ENCODE measurements at regions not wholly inside any gene's neighbourhood (a gene's known extent, or its start where the extent isn't known, plus 50 kb on each side); places are given as distances from the start of the nearest gene placed in this dataset.

DNA sequence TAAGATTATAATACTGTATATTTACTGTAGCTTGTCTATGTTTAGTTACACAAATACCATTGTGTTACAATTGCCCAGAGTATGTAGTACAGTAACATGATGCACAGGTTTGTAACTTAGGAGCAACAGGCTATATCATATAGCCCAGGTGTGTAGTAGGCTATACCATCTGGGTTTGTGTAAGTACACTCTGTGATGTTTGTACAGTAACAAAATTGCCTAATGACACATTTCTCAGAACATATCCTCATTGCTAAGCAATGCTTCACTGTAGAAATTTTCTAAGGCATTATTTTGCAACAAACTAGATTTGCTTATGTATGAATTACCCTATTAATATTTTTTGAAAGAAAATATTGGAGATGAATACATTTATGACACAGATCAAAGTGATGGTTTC, 1390.9 kb downstream of the C4orf33 start:
- ATAC-seq = no peak

DNA sequence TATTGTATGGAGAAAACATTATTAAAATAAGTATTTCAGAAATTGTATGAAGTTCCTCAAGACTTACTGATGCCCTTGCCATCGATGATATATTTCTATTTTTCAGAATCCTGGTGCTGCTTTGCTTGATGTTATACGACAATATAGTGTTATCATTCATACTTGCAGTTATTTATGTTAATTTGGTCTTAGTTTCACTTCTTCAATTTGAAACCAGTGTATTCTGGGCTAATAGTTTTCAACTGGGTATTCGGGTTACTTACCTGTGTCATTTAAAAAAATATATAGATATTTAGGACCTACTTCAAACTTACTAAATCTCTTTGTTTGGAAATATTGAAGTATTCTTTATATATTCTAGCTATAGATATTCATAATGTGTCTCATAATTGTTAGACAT, 1414.7 kb downstream of the C4orf33 start:
- DNase-seq = no peak
- no peak for ATAC-seq

More for the DNA sequence above, 1390.9 kb downstream of the C4orf33 start:
- no peak for DNase-seq

DNA sequence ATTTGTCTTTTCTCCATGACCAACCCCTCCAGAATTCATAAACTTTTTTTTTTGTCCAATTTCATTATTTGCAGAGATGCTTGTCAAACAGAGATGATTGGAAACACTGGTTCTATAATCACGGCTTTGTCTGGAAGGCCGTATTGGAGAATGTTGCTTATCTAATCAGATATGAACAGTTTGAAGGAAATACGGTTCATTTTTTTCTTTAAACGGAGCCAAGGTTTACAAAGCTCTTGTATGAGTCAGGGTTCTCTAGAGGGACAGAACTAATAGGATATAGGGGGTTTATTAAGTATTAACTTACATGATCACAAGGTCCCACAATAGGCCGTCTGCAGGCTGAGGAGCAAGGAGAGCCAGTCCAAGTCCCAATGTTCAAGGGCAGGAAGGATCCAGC, 1415.8 kb downstream of the C4orf33 start:
- ATAC-seq (no peak), DNase-seq (no peak)

DNA sequence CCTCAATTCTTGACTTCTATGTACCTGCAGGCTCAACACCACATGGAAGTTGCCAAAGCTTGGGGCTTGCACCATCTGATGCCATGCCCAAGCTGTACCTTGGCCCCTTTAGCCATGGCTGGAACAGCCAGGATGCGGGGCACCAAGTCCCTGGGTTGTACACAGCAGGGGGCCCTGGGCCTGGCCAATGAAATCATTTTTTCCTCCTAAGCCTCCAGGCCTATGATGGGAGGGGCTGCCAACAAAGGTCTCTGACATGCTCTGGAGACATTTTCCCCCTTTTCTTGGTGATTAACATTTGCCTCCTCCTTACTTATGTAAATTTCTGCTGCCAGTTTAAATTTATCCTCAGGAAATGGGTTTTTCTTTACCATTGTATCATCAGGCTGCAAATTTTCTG, 1428.1 kb downstream of the C4orf33 start:
- no peak for DNase-seq
- ATAC-seq = no peak

DNA sequence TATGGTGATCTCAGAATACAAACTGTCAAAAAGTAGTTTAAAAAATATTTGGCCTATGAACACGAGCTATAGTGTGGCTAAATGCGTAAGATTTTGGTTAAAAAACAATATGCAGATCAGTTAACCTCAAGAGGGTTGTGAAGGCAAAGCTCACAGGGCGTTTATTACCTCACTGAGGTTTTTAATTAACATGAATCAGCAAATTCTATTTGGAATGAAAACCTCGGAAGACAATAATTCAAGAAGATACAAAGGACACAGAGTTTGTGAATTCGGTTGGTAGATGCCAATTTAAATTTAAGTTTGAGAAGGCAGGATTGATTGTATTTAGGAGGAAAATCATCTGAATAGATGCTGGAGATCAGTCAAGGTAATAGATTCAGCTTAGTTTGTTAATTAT, 1434.6 kb downstream of the C4orf33 start:
- no peak for ATAC-seq
- DNase-seq = no peak

DNA sequence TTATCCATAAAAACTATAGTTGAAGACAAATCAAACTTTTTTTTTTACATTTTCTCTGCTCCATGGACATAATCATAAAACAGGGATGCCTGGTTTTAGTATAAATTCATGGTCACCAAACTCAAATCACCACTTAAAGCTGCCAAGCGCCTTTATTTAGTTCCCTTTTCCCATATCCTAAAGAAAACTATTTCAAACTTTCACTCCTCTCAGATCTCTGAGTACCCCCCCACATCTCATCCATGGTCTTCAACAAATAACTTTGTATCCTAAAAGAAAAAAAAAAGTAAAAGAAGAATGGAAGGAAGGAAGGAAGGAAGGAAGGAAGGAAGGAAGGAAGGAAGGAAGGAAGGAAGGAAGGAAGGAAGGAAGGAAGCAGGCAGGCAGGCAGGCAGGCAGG, 1438.7 kb downstream of the C4orf33 start:
- DNase-seq = no peak
- no peak for ATAC-seq

DNA sequence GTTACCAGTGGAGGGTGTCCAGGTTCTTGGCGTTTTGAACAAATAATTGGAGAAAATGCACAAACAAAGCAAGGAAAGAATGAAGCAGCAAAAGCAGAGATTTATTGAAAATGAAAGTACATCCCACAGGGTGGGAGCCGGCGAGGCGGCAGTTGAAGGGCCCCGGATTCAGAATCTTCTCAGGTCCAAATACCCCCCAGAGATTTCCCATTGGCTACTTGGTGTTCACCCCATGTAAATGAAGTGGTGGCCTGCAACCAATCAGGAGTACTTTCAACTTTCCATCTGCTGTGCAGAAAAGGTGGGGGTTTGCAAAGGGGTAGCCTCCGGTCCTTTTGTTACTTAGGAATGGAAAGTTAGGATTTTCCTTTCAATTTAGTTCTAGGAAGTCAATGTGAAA, 1447.0 kb downstream of the C4orf33 start:
- DNase-seq = no peak
- no peak for ATAC-seq

DNA sequence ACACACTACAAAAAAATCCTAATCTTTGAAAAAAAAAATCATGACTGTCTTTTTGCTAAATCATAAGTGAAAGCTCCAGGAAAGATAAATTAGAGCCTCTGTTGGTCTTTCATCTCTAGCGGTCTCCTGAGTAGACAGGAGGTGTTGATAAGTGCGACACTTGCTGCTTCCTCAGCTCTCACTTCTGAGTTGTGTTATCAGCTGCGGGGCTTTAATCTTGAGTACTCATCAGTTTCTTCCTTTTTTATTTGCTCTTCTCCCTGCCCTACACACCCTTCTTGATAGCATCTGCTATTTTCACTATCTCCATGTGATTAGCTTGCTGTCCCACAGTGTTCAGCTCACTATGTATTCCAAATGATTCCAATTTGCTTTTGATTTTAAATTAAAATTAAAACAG, 1449.2 kb downstream of the C4orf33 start:
- no peak for ATAC-seq
- no peak for DNase-seq

DNA sequence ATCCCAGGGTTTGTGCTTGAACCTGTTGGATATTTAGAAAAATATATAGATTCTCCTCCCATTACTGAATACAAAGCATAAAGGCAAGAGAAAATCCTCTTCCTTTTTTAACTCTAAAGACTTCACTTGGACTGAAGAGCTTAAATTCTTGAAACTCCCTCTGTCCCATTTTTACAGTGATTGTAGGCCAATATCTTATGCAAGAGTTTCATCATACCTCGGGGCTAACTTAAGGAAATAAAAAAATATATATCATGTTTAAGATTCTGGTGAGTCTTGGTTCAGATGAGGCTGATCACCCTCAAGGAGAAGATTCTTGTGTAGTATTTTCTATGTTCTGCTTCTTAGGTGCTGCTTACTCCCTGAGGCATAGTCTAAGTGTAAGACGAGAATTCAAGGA, 1449.6 kb downstream of the C4orf33 start:
- ATAC-seq (no peak), DNase-seq (no peak)

DNA sequence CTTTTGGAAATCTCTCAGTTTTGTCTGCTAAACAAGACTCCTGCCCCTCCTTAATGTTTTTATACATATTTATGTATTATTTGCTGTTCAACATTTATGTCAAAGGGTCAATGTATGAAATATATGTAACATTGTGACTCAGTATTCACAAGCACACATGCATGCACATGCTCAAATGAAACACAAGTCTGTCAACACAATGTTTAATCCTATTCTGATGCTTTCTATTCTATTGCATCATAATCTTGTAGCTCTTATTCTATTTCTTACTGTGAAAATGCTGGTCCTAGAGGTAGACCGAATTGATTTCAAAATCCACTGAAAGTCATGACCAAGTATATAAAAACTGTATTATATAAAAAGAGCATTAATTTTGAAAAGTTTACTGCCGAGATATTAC, 1463.3 kb downstream of the C4orf33 start:
- no peak for DNase-seq
- no peak for ATAC-seq

DNA sequence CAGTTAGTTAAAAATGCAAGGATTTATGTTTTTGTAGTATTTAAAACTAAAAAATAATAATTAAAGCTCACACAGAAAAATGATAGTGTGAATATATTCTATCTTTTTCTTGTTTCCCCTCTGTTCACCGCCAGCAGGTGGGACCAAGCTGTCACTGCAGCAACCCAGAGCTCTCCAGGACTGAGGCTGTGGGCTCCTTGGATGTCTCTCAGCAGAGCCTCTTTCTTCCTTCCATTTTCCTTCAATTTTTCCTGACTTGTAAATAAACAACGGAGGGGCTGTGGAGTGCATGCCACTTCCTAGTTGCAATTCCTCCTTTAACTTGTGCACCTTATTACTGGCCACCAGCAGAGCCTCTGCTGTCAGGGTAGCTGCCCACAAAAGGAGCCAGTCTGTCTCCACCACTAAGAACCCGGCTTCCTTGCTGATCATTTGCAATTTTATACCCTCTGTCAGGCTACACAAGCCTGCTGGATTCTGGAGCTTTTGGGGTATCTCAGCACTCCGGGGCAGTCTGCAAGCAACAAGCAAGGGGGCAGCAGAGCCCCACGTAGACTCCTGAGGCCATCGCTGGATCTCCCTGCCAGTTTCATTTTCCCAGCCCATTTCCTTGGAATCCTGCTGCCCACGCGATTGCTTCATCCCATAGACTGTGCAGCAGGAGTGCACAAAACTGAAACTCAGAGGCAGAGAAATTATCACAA, 1467.4 kb downstream of the C4orf33 start:
- ATAC-seq = no peak
- no peak for DNase-seq

DNA sequence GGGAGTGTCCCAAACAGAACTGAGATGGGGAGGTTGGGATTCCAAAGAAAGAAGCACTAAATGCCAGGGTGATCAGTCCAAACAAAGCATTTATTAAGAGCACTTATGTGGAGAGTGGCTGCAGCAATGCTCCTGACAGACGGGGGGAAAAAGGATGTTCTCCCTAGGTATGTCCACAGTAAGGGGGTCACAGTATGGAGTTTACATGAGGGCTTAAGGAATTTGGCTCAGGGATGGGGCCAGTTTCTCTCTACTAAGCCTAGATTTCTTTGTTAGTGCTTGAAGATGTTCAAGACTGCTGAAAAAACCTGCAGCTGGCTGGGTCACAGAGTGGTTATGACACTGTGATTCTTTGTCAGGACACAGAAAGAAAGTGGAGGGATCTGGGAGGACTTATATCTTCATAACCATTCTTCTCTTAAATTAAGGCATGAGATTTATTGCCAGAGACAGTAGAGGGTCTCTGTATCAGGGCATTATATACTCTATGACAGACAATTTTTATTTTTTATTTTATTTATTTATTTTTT, 1468.0 kb downstream of the C4orf33 start:
- no peak for DNase-seq
- ATAC-seq = no peak

DNA sequence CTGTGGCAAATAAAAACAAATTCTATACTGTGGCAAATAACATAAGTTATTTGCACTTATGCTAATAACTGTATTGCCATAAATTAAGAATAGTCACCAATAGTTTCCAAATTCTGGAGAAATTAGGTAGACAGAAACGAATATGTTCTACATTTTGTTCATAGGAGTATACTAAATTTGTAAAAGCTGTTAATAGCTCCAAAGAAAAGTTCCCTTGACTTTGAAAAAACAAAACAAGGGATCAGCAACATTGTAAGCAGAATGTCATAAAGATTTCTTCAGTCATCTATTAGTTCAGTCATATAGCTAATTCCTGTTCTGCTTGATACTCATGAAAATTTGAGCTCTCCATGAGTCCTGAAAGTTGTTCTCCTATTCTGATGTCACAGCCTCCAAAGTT, 1472.8 kb downstream of the C4orf33 start:
- ATAC-seq = no peak
- DNase-seq = no peak

DNA sequence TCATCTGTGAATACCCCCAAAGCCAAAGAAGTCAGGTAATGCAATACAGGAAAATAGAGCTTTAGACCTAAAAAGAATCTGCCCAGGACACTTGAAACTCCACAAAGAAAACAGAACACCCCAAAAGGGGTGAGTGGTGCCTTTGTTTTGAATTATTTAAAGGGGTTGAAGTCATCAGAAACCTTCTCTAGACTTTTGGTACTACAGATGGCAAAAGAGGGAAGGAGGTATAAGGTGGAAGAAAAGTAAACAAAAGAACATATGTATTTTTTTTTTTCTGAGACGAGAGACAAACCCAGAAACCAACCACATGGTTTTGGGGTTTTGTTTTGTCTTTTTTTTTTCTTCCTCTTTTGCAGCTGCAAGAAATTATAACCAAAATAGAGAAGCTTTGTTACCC, 1477.8 kb downstream of the C4orf33 start:
- no peak for ATAC-seq
- DNase-seq = no peak

DNA sequence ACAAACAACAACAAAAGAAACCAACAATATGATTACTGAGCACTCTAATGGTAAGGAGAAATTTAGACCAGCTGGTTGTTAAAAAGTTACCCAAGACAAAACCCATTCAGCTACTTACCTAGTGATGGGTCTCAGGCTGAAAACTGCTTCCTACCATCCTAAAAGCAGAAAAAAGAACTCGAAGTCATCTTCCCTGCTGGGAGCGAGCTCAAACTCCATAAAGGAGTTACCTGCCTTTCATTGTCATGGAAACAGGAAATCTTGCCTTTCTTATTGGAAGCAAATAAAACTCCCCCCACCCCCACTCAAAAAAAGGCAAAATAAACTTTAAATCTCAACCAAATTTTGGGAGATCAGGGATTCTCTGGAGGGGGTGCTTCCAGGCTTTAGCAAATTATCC, 1478.3 kb downstream of the C4orf33 start:
- no peak for ATAC-seq
- DNase-seq = no peak

DNA sequence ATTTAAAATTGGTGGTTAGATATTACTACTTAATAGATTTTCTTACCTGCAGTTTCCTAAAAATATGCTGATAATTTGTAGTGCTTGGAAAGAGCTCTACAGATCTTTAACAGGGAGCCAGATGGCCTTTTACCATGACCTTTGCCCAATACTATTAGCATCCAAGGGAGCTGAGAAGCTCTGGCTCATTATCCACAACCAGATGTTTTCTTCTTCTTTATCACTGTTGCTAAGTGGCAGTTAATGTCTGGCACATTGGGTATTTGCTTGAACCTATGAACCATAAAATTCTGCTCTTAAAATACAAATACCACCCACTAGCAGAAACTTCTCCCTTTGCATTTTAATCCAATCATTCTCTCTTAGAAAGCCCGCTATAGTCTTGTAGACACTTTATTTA, 1480.3 kb downstream of the C4orf33 start:
- DNase-seq (no peak), ATAC-seq (no peak)

DNA sequence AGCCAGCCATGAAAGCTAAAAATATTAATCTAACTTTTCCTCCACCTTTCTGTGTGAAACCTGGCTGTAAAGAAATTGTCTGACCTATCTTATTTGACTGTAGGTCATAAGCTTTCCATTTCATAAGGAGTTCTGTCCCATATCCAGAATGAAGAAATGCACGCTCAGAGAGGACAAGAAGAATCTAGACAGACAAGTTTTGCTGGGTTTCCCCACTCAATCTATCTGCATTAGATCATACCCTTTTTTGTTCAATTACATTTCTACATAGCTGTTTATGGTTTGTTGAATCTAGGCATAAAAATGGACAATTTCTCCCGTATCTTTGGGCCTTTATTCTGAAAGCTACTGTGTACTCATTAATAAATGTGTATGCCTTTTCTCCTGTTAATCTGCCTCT, 1495.1 kb downstream of the C4orf33 start:
- no peak for DNase-seq
- ATAC-seq = no peak

DNA sequence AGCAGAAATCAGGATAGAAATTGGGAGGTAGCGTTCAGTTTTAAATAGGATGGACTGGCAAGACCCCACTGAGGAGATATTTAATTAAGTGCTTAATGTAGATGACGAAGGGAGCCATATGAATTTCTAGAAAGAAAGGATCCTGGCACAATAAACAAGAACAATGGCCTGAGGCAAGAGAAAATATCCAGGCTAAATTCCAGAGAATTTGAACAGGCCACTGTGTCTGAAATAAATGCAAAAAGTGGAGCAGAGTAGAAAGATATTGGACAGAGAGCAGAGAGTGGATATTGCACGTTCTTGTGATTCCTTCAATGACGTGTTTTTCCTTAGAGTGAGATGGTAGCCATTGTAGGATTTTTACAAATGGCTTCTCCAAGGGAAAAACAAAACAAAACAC, 1504.8 kb downstream of the C4orf33 start:
- ATAC-seq (no peak), DNase-seq (no peak)

DNA sequence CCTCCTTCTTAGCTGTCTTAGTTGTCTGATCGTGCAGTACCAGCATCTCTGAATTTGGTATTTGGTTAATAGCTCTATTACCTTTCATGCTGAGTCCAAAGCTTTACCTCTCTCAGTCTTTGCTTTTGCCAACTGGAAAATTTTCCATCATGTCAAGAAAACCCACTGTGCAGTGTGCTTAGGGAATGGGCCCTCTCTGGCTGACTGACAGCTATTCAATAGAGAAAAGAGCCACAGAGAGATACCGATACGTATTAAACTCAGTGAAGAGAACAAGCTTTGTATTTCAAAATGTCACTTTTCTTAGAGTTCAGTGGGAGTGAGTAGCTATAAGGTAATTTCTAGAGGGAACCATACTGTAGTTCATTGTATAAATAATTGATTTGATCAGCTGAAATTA, 1507.1 kb downstream of the C4orf33 start:
- ATAC-seq (no peak), DNase-seq (no peak)

DNA sequence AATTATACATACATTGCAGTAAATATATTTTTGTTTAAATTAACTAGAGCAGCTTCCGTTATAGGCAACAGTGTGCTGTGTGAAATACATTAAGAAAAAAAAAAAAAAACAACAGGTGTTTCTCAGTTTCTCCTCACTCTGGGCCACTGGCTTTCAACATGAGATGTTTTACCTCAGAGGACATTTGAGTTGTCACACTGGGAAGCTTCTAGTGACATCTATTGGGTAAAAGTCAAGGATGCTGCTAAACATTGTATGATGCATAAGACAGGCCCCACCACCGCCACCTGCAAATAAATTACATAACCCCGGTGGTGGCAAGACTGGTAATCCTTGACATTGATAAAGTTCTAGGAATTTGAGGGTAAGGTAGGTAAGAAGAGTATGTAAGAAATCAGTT, 1512.2 kb downstream of the C4orf33 start:
- DNase-seq = no peak
- no peak for ATAC-seq

DNA sequence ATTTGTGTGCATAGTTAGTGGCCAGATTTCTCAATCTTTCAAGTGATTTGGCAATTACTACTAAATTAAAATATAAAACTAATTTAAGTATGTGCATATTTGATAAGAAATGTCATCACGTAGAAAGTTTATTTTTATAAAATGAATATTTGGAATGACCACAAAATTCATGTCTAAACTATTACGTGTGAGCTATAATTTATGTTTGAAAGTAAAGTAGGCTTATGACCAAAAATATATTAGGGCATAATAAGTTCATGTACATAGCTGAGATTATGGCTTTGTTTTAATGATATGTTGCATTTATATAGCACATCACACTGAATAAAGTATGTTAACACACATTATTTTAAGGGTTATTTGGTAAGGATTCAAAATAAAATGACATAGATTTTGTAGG, 1532.6 kb downstream of the C4orf33 start:
- DNase-seq (no peak), ATAC-seq (no peak)

DNA sequence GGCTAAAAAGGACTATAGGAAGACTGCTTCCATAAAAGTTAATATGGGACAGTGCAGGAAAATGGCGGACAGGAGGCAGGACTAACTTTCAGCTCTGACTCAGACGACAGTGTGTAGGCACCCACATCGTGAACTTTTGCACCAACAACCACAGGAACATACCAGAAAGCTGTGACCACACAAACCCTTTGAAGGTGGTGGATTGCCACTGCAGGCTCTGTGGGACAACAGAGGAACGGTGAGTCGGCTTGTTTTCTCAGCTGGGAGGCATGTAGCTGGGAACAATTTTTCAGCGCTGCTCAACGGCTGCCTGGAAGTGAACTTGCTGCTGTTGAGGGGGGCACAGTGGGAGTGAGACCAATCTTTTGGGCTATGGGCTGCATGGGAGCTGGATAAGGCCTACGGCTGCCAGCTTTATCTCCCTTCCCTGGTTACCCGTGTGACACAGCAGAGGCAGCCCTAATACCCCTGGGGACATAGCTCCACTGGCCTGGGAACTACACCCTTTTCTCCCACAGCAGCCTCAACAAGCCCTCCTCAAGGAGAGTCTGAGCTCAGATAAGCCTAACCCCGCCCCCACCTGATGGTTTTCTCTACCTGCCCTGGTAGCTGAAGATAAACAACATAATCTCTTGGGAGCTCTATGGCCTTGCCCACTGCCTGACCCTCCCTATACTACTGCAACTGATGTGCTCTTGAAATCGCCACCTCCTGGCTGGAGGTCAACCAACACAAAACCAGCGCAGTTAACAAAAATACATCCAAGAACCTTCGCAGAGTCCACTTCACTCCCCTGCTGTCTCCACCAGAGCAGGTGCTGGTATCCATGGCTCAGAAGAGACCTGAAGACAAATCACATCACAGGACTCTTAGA, 1537.0 kb downstream of the C4orf33 start:
- DNase-seq = no peak
- ATAC-seq = no peak

DNA sequence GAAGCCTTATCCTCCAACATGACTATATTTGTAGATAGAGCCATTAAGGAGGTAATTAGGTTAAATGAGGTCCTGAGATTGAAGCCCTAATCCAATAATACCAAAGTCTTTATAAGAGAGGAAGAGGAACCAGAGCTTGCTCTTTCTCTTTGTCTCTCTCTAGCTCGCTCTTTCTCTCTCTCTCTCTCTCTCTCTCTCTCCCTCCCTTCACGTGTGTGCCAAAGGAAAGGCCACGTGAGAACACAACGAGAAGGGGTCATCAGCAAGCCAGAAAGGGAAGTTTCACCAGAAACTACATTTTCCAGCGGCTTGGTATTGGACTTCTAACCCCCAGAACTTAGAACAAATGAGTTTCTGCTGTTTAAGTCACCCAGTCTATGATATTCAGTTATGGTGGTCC, 1540.5 kb downstream of the C4orf33 start:
- DNase-seq (no peak), ATAC-seq (no peak)

DNA sequence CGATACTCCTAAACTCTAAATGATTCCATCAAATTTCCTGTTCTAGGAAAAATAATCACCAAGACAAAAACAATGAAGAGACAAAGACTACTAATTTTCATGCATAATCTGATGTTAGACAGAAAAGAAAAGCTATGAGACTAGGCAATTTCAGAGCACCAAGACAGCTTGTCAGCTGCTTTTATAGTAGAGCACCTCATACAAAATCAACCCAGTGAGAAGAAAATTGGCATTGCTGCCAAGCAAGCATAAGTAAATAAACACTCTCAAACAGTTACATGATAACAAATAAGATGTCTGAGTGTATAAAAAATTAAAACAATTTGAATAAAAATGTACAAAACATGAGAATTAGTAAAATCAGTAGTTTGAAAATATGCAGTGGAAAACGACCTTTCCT, 1544.6 kb downstream of the C4orf33 start:
- no peak for ATAC-seq

More for the DNA sequence above, 1544.6 kb downstream of the C4orf33 start:
- DNase-seq = no peak

All from stimulated activated naive CD8-positive, alpha-beta T cell treated with anti-CD3 and anti-CD28 coated beads, Interleukin-15, Interleukin-2, amounts not matched to agents 100 U/mL and 50 U/mL, for 24 hours (primary cell).